HCT116 (cell line): ENCODE measurements at regions not wholly inside any gene's neighbourhood (a gene's known extent, or its start where the extent isn't known, plus 50 kb on each side); places are given as distances from the start of the nearest gene placed in this dataset.

Experiments used
- ATAC-seq: fragments of 200-7000 bp; cut with Tn5 transposase; 2 replicates; pipeline ENCODE4 v1.9.1; 2020; ENCODE audit warnings: mild to moderate bottlenecking, moderate library complexity
- BruUV-seq: library from RNA; stranded (reverse); fragments of 400-500 nt; replicated peaks from 2 replicates; lab custom pipeline; 2021; lab: Mats Ljungman, UMichigan
- CTCF ChIA-PET: fragments of 300-600 bp; sonication (Branson Sonifier 250); formaldehyde crosslinking; loops from one replicate; lab custom pipeline; 2021; ENCODE audit warnings: antibody characterized with exemption; lab: Charles Lee
- POLR2A ChIA-PET: fragments of 300-600, 350-600 bp; sonication (Branson Sonifier 250); formaldehyde crosslinking; loops from one replicate; lab custom pipeline; 2021; ENCODE audit warnings: antibody characterized with exemption; lab: Charles Lee
- RAD21 ChIA-PET, 2 experiments: fragments of 300-600 bp; sonication (Branson Sonifier 250); formaldehyde crosslinking; loops; one replicate each; lab custom pipeline; 2023; ENCODE audit warnings: low total read pairs in 2 of 2; ENCODE audit not compliant: uncharacterized antibody in 2 of 2, unreplicated experiment in 2 of 2, low non-redundant PET in 1 of 2; lab: Charles Lee
- DNase-seq: peaks from one replicate; pipeline ENCODE4 v3.0.0-alpha.2; 2010; ENCODE audit warnings: low read depth, low spot score
- H2AFZ ChIP-seq: fragments of 200-600 bp; shearing (Covaris generic), sonication (generic); 2 replicates; pipeline ENCODE4 v1.6.1; 2017; ENCODE audit warnings: low read depth, mixed run types, mixed read lengths, antibody characterized with exemption, low read length; ENCODE audit not compliant: poor library complexity, severe bottlenecking
- H3K27ac ChIP-seq: 2 replicates; pipeline ENCODE4 v1.5.1; 2012; ENCODE audit warnings: low read depth, low read length
- H3K27me3 ChIP-seq: fragments of 200-600 bp; sonication (generic); 2 replicates; pipeline ENCODE4 v1.6.1; 2016; ENCODE audit warnings: mixed run types, low read length, mixed read lengths; ENCODE audit not compliant: insufficient read depth
- H3K36me3 ChIP-seq, 2 experiments: fragments of 200-500 bp in 1 of 2; fragments of 200-600 bp in 1 of 2; sonication (Bioruptor generic) in 1 of 2; sonication (generic) in 1 of 2; 2 replicates each; pipeline versions ENCODE4 v1.5.1 to v1.6.1; 2014 to 2016; ENCODE audit warnings: low read length in 2 of 2, inconsistent platforms in 1 of 2, mixed read lengths in 1 of 2, mixed run types in 1 of 2; ENCODE audit not compliant: insufficient read depth in 2 of 2, control insufficient read depth in 1 of 2
- H3K4me1 ChIP-seq, 2 experiments: fragments of 200-600 bp in 1 of 2; sonication (generic) in 1 of 2; 2 replicates each; pipeline versions ENCODE4 v1.5.1 to v1.6.1; 2012 to 2017; ENCODE audit warnings: low read length in 2 of 2, inconsistent platforms in 1 of 2, mild to moderate bottlenecking in 1 of 2, mixed read lengths in 1 of 2, mixed run types in 1 of 2, moderate library complexity in 1 of 2; ENCODE audit not compliant: insufficient read depth in 2 of 2, control insufficient read depth in 1 of 2
- H3K4me2 ChIP-seq: fragments of 200-600 bp; sonication (generic); 2 replicates; pipeline ENCODE4 v1.6.1; 2017; ENCODE audit warnings: mixed run types, low read length, mixed read lengths
- H3K4me3 ChIP-seq, 2 experiments: fragments of 200-600 bp in 1 of 2; sonication (generic) in 1 of 2; replicated peaks in 1 of 2; 2 replicates each; pipeline ENCODE4 v1.5.1; 2011 to 2016; ENCODE audit warnings: low read length in 2 of 2, control low read depth in 1 of 2, low read depth in 1 of 2, mild to moderate bottlenecking in 1 of 2, mixed read lengths in 1 of 2, mixed run types in 1 of 2
- H3K79me2 ChIP-seq: fragments of 200-600 bp; sonication (generic); 2 replicates; pipeline ENCODE4 v1.6.1; 2017; ENCODE audit warnings: mild to moderate bottlenecking, mixed run types, low read length, moderate library complexity, mixed read lengths; ENCODE audit not compliant: insufficient read depth
- H3K9ac ChIP-seq: fragments of 200-600 bp; sonication (generic); 2 replicates; pipeline ENCODE4 v1.6.1; 2016; ENCODE audit warnings: low read length, mixed read lengths
- H3K9me2 ChIP-seq: fragments of 200-600 bp; sonication (generic), shearing (Covaris generic); 2 replicates; pipeline ENCODE4 v1.6.1; 2017; ENCODE audit warnings: mixed run types, mild to moderate bottlenecking, moderate library complexity; ENCODE audit not compliant: insufficient read depth
- H3K9me3 ChIP-seq, 2 experiments: fragments of 200-500 bp in 1 of 2; fragments of 200-600 bp in 1 of 2; sonication (Bioruptor generic) in 1 of 2; sonication (generic) in 1 of 2; 2 replicates each; pipeline ENCODE4 v1.6.1; 2014 to 2017; ENCODE audit warnings: low read length in 2 of 2, mixed read lengths in 2 of 2, inconsistent platforms in 1 of 2, low read depth in 1 of 2, mild to moderate bottlenecking in 1 of 2, mixed run types in 1 of 2, moderate library complexity in 1 of 2; ENCODE audit not compliant: control insufficient read depth in 1 of 2, insufficient read depth in 1 of 2
- H4K20me1 ChIP-seq: fragments of 200-600 bp; sonication (generic), shearing (Covaris generic); 2 replicates; pipeline ENCODE4 v1.6.1; 2017; ENCODE audit warnings: mixed run types, mild to moderate bottlenecking, moderate library complexity; ENCODE audit not compliant: insufficient read depth
- CBX3 ChIP-seq: IDR thresholded peaks from 2 replicates; pipeline ENCODE4 v1.6.1; 2012; ENCODE audit warnings: low read depth
- CEBPB ChIP-seq: IDR thresholded peaks from 2 replicates; pipeline ENCODE4 v1.6.1; 2012; ENCODE audit warnings: low read depth
- EGR1 ChIP-seq: IDR thresholded peaks from 2 replicates; pipeline ENCODE4 v1.6.1; 2012; ENCODE audit warnings: low read depth
- EZH2 ChIP-seq: fragments of 200-600 bp; sonication (generic); IDR thresholded peaks from 2 replicates; pipeline ENCODE4 v1.6.1; 2017; ENCODE audit warnings: antibody characterized with exemption, mixed run types
- EZH2phosphoT487 ChIP-seq: fragments of 200-600 bp; IDR thresholded peaks from 2 replicates; pipeline ENCODE4 v1.6.1; 2018; ENCODE audit warnings: antibody characterized with exemption, borderline replicate concordance
- FOSL1 ChIP-seq: IDR thresholded peaks from 2 replicates; pipeline ENCODE4 v1.6.1; 2012; ENCODE audit warnings: low read depth
- SIN3A ChIP-seq: IDR thresholded peaks from 2 replicates; pipeline ENCODE4 v1.6.1; 2012; ENCODE audit warnings: low read depth
- SP1 ChIP-seq: IDR thresholded peaks from 2 replicates; pipeline ENCODE4 v1.6.1; 2012; ENCODE audit warnings: low read depth
- SRF ChIP-seq: IDR thresholded peaks from 2 replicates; pipeline ENCODE4 v1.6.1; 2012; ENCODE audit warnings: low read depth
- YY1 ChIP-seq: IDR thresholded peaks from 2 replicates; pipeline ENCODE4 v1.6.1; 2011; ENCODE audit warnings: low read length, low read depth, moderate library complexity, mild to moderate bottlenecking; ENCODE audit not compliant: insufficient replicate concordance; ENCODE audit errors: extremely low read depth
- intact Hi-C: fragments of 100-400 bp; cut with micrococcal nuclease; formaldehyde crosslinking; loops from 2 replicates; pipeline ENCODE4 v1.10.0; 2022
- TF ChIP-seq, protein P1 (sequence below): IDR thresholded peaks from 2 replicates; pipeline ENCODE4 v1.6.1; 2012
- TF ChIP-seq, protein P2 (sequence below): IDR thresholded peaks from 2 replicates; pipeline ENCODE4 v1.6.1; 2011; ENCODE audit warnings: mild to moderate bottlenecking, low read length, moderate library complexity; ENCODE audit not compliant: insufficient replicate concordance; ENCODE audit errors: extremely low read depth
- TF ChIP-seq, protein P3 (sequence below), 3 experiments: fragments of 200-600 bp in 1 of 3; sonication (generic) in 1 of 3; IDR thresholded peaks in 2 of 3; conservative IDR thresholded peaks in 1 of 3; 2 replicates each; pipeline ENCODE4 v1.5.1; 2012 to 2017; ENCODE audit warnings: low read depth in 2 of 3, low read length in 2 of 3, antibody characterized with exemption in 1 of 3, borderline replicate concordance in 1 of 3, control low read depth in 1 of 3, mild to moderate bottlenecking in 1 of 3, mixed read lengths in 1 of 3, mixed run types in 1 of 3, moderate library complexity in 1 of 3; ENCODE audit not compliant: insufficient read depth in 1 of 3
- TF ChIP-seq, protein P4 (sequence below): IDR thresholded peaks from 2 replicates; pipeline ENCODE4 v1.6.1; 2012; ENCODE audit warnings: low read depth

DNA sequence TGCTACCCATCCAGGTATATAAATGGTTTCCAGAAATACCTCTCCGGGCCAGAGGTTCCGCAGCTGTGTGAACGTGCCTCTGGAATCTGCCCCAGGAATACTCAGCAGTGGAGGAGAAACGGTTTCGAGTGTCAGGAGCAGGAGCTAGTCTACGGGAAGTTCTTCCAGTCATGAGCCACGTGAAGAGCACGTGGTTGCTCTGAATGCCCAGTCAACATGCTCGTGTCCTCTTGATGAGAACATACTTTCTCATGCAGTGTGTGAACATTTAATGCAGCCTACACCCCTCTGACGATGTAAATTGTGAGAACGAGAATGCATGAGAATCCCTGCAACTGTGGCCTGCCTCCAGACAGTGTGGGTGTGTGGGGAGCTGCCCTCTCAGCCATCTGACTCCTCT lies 277.0 kb upstream of the SHH start:
- Histone ChIP-seq H3K4me1 (no peaks in the 10 kb centered on the region), H3K9me2 (no peaks in the 10 kb centered on the region), H3K36me3 (no peaks in the 10 kb centered on the region), H3K79me2 (no peaks in the 10 kb centered on the region), H3K27me3 (no peaks in the 10 kb centered on the region), H3K9me3 (no peaks in the 10 kb centered on the region), H3K9ac (no peak overlapping the region), H2AFZ (no peak overlapping the region), H3K27ac (no peak overlapping the region), H3K4me2 (no peak overlapping the region), H4K20me1 (no peaks in the 10 kb centered on the region), H3K4me3 (no peak overlapping the region)
- TF ChIP-seq EZH2 = no peak
- DNase-seq = no peak
- intact Hi-C loops = no loop called here
- ATAC-seq = no peak
- POLR2A ChIA-PET = no interaction called here
- no TSS peak for BruUV-seq
- CTCF ChIA-PET = no interaction called here
- RAD21 ChIA-PET = no interaction called here

DNA sequence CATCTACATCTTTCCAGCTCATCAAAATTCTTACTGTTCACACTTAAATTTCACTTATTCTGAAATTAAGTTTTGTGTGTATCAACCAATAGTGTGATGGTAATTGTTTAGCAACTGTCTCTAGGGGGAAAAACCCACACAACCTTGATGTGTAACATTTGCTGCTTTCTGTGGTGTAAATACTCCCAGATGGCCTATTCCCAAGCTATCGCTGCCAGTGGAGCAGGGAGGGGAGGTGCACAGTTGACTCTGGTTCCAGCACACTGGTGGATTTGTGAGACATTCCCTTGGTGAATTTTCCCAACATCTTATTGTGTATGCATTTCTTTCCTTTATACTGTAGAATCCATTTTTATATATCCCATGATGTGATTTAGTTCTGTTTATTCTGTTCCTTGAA lies 275.9 kb upstream of the SHH start:
- intact Hi-C loops = no loop called here
- Histone ChIP-seq H3K9me3 (no peaks in the 10 kb centered on the region), H3K79me2 (no peaks in the 10 kb centered on the region), H3K4me1 (no peaks in the 10 kb centered on the region), H4K20me1 (no peaks in the 10 kb centered on the region), H3K9ac (no peak overlapping the region), H3K36me3 (no peaks in the 10 kb centered on the region), H3K9me2 (no peaks in the 10 kb centered on the region), H3K27ac (no peak overlapping the region), H3K4me3 (no peak overlapping the region), H3K4me2 (no peak overlapping the region), H2AFZ (no peak overlapping the region), H3K27me3 (no peaks in the 10 kb centered on the region)
- ChIA-PET CTCF (no interaction called here), POLR2A (no interaction called here), RAD21 (no interaction called here)
- BruUV-seq = no TSS peak
- no peak for DNase-seq
- no peak for ATAC-seq
- no peak for TF ChIP-seq CBX3
- no peak for TF ChIP-seq EGR1
- TF ChIP-seq, protein P1, sequence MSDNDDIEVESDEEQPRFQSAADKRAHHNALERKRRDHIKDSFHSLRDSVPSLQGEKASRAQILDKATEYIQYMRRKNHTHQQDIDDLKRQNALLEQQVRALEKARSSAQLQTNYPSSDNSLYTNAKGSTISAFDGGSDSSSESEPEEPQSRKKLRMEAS = no peak
- TF ChIP-seq YY1 = no peak
- TF ChIP-seq, protein P2, sequence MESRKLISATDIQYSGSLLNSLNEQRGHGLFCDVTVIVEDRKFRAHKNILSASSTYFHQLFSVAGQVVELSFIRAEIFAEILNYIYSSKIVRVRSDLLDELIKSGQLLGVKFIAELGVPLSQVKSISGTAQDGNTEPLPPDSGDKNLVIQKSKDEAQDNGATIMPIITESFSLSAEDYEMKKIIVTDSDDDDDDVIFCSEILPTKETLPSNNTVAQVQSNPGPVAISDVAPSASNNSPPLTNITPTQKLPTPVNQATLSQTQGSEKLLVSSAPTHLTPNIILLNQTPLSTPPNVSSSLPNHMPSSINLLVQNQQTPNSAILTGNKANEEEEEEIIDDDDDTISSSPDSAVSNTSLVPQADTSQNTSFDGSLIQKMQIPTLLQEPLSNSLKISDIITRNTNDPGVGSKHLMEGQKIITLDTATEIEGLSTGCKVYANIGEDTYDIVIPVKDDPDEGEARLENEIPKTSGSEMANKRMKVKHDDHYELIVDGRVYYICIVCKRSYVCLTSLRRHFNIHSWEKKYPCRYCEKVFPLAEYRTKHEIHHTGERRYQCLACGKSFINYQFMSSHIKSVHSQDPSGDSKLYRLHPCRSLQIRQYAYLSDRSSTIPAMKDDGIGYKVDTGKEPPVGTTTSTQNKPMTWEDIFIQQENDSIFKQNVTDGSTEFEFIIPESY = no peak
- no peak for TF ChIP-seq SP1
- no peak for TF ChIP-seq CEBPB
- TF ChIP-seq, protein P3, sequence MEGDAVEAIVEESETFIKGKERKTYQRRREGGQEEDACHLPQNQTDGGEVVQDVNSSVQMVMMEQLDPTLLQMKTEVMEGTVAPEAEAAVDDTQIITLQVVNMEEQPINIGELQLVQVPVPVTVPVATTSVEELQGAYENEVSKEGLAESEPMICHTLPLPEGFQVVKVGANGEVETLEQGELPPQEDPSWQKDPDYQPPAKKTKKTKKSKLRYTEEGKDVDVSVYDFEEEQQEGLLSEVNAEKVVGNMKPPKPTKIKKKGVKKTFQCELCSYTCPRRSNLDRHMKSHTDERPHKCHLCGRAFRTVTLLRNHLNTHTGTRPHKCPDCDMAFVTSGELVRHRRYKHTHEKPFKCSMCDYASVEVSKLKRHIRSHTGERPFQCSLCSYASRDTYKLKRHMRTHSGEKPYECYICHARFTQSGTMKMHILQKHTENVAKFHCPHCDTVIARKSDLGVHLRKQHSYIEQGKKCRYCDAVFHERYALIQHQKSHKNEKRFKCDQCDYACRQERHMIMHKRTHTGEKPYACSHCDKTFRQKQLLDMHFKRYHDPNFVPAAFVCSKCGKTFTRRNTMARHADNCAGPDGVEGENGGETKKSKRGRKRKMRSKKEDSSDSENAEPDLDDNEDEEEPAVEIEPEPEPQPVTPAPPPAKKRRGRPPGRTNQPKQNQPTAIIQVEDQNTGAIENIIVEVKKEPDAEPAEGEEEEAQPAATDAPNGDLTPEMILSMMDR (IDR thresholded peaks at IDR 0.05 in 2 of 3, conservative IDR thresholded peaks at IDR 0.05 in 1 of 3; ENCODE audit: borderline replicate concordance in 1 of 3, insufficient read depth in 1 of 3, low read depth in 2 of 3, low read length in 2 of 3) = no peak
- TF ChIP-seq EZH2phosphoT487 = no peak
- TF ChIP-seq, protein P4, sequence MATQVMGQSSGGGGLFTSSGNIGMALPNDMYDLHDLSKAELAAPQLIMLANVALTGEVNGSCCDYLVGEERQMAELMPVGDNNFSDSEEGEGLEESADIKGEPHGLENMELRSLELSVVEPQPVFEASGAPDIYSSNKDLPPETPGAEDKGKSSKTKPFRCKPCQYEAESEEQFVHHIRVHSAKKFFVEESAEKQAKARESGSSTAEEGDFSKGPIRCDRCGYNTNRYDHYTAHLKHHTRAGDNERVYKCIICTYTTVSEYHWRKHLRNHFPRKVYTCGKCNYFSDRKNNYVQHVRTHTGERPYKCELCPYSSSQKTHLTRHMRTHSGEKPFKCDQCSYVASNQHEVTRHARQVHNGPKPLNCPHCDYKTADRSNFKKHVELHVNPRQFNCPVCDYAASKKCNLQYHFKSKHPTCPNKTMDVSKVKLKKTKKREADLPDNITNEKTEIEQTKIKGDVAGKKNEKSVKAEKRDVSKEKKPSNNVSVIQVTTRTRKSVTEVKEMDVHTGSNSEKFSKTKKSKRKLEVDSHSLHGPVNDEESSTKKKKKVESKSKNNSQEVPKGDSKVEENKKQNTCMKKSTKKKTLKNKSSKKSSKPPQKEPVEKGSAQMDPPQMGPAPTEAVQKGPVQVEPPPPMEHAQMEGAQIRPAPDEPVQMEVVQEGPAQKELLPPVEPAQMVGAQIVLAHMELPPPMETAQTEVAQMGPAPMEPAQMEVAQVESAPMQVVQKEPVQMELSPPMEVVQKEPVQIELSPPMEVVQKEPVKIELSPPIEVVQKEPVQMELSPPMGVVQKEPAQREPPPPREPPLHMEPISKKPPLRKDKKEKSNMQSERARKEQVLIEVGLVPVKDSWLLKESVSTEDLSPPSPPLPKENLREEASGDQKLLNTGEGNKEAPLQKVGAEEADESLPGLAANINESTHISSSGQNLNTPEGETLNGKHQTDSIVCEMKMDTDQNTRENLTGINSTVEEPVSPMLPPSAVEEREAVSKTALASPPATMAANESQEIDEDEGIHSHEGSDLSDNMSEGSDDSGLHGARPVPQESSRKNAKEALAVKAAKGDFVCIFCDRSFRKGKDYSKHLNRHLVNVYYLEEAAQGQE = no peak
- no peak for TF ChIP-seq FOSL1
- no peak for TF ChIP-seq SRF
- TF ChIP-seq SIN3A = no peak
